ENCODE measurements at regions not wholly inside any gene's neighbourhood (a gene's known extent, or its start where the extent isn't known, plus 50 kb on each side); places are given as distances from the start of the nearest gene placed in this dataset.

GRCh38 chr10:130642926-130643325 lies 506.7 kb downstream of the GLRX3 start:
- H3K9ac ChIP-seq (ENCODE audit: extremely low read depth, insufficient read length, low read length) = no peak overlapping the region
- no peaks in the 10 kb centered on the region for H3K79me2 ChIP-seq (ENCODE audit: insufficient read depth, low read length)
- H3K56ac ChIP-seq (ENCODE audit: insufficient read length, low read depth, low read length) = no peak overlapping the region
- H3K4me1 Mint-ChIP-seq = peaks cover 2 to 5% of the 10 kb centered on the region in 2 experiments
- no peak overlapping the region for H3K18ac ChIP-seq (ENCODE audit: insufficient read length, low read depth, low read length)
- H3K79me1 ChIP-seq (ENCODE audit: insufficient read depth, low read depth, low read length, poor library complexity, severe bottlenecking) = no peaks in the 10 kb centered on the region
- H3K4me3 Mint-ChIP-seq = no peak overlapping the region
- H3K27me3 ChIP-seq (ENCODE audit: insufficient read depth, low read length) = no peaks in the 10 kb centered on the region
- no peak for DNase-seq
- no peak overlapping the region for H2BK5ac ChIP-seq (ENCODE audit: insufficient read length, low read length)
- no peaks in the 10 kb centered on the region for H4K20me1 ChIP-seq (ENCODE audit: control insufficient read depth, insufficient read depth, insufficient read length)
- no peak overlapping the region for H3T11ph ChIP-seq (ENCODE audit: low read length)
- H3K23ac ChIP-seq (ENCODE audit: insufficient read length, low read depth, low read length) = no peak overlapping the region
- H3K27me3 Mint-ChIP-seq (ENCODE audit: low read depth) = no peaks in the 10 kb centered on the region
- H3K9me3 Mint-ChIP-seq = no peaks in the 10 kb centered on the region
- no peak overlapping the region for H2BK120ac ChIP-seq (ENCODE audit: low read depth, low read length, poor library complexity, severe bottlenecking)
- no peak overlapping the region for H2BK15ac ChIP-seq (ENCODE audit: low read depth, low read length)
- H4K5ac ChIP-seq (ENCODE audit: insufficient read length, low read depth, low read length) = no peak overlapping the region
- no peak overlapping the region for H2BK20ac ChIP-seq (ENCODE audit: low read depth, low read length, poor library complexity, severe bottlenecking)
- H3K23me2 ChIP-seq (ENCODE audit: insufficient read length, low read depth, low read length, poor library complexity, severe bottlenecking) = no peaks in the 10 kb centered on the region
- no peak overlapping the region for H2AK5ac ChIP-seq (ENCODE audit: insufficient read length, low read length)
- no peaks in the 10 kb centered on the region; the same call in 1 of the 2 replicates for H3K4me1 ChIP-seq (ENCODE audit: insufficient read depth, low read length)
- no CpG with 5 or more reads among the region's 4 CpGs for WGBS (ENCODE audit: extremely low coverage, insufficient read length, low lambda C conversion rate)
- no peak overlapping the region for H3K14ac ChIP-seq (ENCODE audit: insufficient read depth, low read length)
- H3K36me3 Mint-ChIP-seq (ENCODE audit: insufficient read depth in 1 of 3, low read depth in 3 of 3) = no peaks in the 10 kb centered on the region
- TF ChIP-seq CTCF (conservative IDR thresholded peaks at IDR 0.05) = no peak
- no peak overlapping the region for H3K27ac Mint-ChIP-seq
- no peak overlapping the region for H3K4ac ChIP-seq (ENCODE audit: low read depth, low read length)
- no peak overlapping the region for H4K8ac ChIP-seq (replicated peaks; ENCODE audit: insufficient read length, low read depth, low read length)
- no peaks in the 10 kb centered on the region for H3K9me3 ChIP-seq (ENCODE audit: control insufficient read depth, low read depth, low read length)
- H3K4me2 ChIP-seq (ENCODE audit: insufficient read depth, insufficient read length, low read length) = no peak overlapping the region
- no peak overlapping the region for H3K27ac ChIP-seq (ENCODE audit: insufficient read length, low read depth, low read length)
- no peak overlapping the region for H2AFZ ChIP-seq (ENCODE audit: low read length)
- no peak overlapping the region for H2BK12ac ChIP-seq (ENCODE audit: insufficient read length, low read depth, low read length)
- no peak overlapping the region for H4K91ac ChIP-seq (ENCODE audit: insufficient read length, low read depth, low read length)

All from H9 (cell line).